Stimulated activated CD8-positive, alpha-beta memory T cell treated with anti-CD3 and anti-CD28 coated beads, Interleukin-12 subunit alpha, Interleukin-12 subunit beta, amount 100 ng/mL, for 4 hours (primary cell): ENCODE measurements at regions not wholly inside any gene's neighbourhood (a gene's known extent, or its start where the extent isn't known, plus 50 kb on each side); places are given as distances from the start of the nearest gene placed in this dataset.

ENCODE experiments used
- DNase-seq: peaks from one replicate; pipeline ENCODE4 v3.0.0-alpha.2; 2020; ENCODE audit warnings: low read depth

GRCh38 chr2:160917850-160918249 is 242.4 kb upstream of the TANK start:
- DNase-seq = no peak

GRCh38 chr2:160918258-160918657 is 242.0 kb upstream of the TANK start:
- no peak for DNase-seq

- DNase-seq = no peak
Observed at GRCh38 chr2:160918906-160919503, 241.2 kb upstream of the TANK start.

GRCh38 chr2:160920061-160920460 is 240.2 kb upstream of the TANK start:
- no peak for DNase-seq

GRCh38 chr2:160920791-160921303 is 239.4 kb upstream of the TANK start:
- DNase-seq = no peak

- DNase-seq = no peak
Observed at GRCh38 chr2:160921386-160921964, 238.8 kb upstream of the TANK start.

GRCh38 chr2:160924936-160925353 is 235.3 kb upstream of the TANK start:
- DNase-seq = no peak

DNA sequence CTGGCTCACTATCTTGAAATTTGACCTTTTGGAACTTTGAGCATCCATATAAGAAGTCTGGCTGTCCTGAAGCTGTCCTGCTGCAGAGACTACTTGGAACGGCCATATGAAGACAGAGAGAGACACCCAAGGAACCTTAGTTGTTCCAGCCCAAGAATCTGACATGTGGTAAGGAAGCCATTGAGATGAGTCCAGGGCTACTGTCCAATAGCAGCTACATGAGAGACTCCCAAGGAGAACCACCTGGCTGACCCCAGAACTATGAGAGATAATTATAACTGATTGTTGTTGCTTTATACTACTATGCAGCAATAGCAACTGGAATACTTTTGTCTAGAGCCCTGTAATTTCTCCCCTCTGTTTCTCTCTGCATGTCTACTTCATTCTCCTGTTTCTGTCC is 234.3 kb upstream of the TANK start:
- no peak for DNase-seq

GRCh38 chr2:160927324-160927723 is 232.9 kb upstream of the TANK start:
- no peak for DNase-seq

DNA sequence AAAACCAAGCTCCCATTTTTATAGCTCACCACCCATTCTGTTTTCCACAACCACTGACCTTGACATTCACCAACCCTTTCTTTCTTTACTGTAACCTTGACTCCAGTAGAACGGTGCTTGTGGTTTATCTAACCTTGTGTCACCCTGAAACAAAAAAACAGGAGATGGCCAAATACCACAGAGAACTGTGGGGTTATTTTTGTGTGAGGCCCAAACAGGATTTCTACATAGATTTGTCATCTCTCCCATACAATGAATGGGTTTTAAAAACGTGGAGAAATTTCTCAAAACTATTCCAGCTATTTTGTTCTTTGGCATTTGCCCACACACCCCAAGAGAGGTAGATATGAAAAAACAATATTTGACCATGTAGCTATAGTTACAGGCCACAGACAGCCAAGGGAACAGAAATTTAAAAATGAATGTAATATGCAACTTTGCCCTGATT is 231.3 kb upstream of the TANK start:
- no peak for DNase-seq

DNA sequence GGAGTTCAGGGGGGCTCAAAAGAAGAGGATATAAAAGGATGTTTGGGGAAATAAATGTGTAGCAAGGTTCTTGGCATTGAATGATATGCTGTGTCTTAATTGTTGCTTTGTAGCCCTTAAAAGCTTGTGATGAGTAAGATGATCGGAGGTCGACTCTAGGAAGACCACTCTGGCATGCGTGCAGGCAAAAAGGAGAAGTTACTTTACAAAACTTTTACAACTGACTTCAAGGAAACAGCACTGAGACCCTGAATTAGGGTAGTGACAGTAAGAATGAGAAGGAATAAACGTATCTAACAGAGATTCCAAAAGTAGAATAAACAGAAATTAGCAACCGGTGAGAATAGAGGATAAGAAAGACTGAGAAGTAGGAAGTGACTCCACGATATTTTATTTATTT is 228.7 kb upstream of the TANK start:
- no peak for DNase-seq

GRCh38 chr2:160932960-160933359 is 227.3 kb upstream of the TANK start:
- no peak for DNase-seq

DNA sequence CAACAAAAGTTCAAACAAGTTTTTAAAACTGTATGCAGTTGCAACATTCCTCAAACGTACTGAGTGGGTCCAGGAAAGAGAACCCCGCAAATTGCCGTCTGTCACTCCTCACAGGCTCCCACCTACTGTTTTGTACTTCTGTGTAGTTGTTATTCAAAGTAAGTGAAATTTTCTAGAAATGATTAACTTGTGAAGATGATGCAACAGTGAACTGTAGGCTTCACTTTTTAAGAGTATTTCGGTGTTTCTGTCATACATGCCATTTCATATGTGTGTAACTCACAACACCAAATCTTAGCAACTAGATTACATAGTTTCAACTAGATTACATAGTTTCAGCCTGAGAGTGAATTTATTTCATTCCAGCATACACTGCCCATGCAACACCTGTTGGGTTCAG is 226.0 kb upstream of the TANK start:
- DNase-seq = no peak

- no peak for DNase-seq
Observed at GRCh38 chr2:160934991-160935390, 225.2 kb upstream of the TANK start.

DNA sequence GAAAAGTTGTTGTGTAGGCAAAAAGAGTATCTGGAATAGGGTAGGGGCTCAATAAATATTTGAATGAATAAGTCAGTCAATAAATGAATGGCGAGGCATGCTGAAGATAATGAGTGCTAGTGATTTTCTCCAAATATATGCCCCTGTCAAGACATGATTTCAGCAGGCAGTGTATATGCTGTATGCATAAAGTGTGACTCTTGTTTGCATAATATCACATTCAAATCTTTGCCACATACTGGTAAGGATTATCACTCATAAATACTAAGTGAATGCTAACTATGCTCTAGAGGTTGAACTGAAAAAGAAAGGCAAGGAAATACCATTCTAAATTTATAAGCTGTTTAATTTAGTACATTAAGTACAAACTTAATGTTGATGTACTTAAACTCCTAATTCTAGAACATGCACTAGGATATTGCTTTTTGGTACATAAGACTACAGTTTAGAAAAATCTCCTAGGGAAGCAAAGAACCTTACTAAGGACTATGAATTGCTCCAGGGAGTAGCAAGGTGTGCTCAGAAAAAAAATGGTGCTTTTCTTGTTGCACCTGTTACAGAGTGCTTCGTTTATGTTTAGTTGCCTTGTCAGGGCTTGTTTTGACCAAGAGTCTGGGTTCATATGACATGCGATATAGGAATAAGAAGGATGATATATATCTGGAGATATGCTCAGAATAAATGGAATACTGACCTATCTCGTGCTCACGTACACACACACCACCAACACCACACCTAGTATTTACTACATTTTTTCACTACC is 224.0 kb upstream of the TANK start:
- DNase-seq = no peak

DNA sequence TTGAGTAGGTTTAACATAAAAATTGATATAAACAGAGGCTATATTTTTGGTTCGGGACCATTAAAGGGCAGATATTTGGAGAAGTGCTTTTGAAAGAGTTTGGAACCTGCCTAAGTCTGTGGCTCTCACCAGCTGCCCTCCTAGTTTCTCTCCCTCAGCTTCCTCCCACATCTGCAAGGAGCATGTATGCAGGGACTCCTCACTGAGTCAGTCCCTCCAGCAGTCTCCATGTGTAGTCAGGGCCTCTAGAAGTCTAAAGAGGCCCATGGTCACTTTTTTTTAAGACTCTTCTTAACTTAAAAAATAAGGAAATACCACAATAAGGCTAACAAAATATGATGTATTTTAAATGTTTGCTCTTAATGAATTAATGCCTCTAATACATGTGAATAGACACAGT is 220.0 kb upstream of the TANK start:
- no peak for DNase-seq

GRCh38 chr2:160940699-160941098 is 219.5 kb upstream of the TANK start:
- no peak for DNase-seq

- DNase-seq = no peak
Observed at GRCh38 chr2:160941290-160941846, 218.9 kb upstream of the TANK start.

GRCh38 chr2:160942476-160943142 is 217.6 kb upstream of the TANK start:
- no peak for DNase-seq

DNA sequence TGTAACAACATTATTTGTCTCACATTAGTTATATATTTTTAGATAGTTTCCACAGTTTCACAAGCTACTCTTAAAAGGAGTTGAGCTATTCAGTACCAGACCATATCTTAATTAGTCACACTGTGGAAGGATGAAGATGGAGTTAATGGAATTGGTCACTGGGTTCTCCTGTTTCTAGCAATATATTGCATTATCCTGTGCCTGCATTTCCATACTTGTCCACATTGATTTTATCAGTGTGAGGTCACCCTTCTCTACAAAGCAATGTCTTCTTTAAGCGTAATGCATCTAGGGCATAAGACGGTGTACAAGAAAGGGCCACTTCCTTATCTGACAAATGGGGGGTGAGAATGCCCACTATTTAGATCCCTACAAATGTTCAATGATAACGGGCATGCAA is 216.8 kb upstream of the TANK start:
- DNase-seq = no peak

GRCh38 chr2:160952464-160953254 is 207.6 kb upstream of the TANK start:
- DNase-seq = no peak

DNA sequence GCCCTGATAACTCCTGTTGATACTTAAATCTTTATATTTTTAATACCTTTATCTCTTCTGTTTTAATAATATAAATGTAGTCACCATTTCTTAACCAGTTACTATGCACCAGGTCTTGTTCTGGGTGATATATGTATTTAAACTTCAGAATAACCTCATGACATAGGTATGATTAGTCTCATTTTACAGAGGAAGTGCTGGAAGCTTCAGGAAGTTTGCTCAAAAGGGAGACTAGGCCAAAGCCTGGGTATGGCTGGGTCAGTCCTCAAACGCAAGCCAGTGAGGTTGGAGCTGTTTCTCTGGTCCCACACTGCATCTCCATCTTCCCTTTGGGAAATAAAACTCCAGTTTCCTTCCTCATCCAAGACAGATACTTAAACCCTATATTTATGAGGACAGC is 204.7 kb upstream of the TANK start:
- no peak for DNase-seq
